ENCODE measurements at regions not wholly inside any gene's neighbourhood (a gene's known extent, or its start where the extent isn't known, plus 50 kb on each side); places are given as distances from the start of the nearest gene placed in this dataset.

GRCh38 chr12:112671564-112671963 is 120.0 kb upstream of the RPH3A start:
- Histone ChIP-seq H3K4me2 (ENCODE audit: low read length, poor library complexity, severe bottlenecking) (no peak overlapping the region), H2BK12ac (ENCODE audit: low read length in 2 of 2) (no peak overlapping the region), H3K23ac (ENCODE audit: low read length in 2 of 2) (no peak overlapping the region), H3K4me3 (ENCODE audit: insufficient read depth in 1 of 2, low read depth in 1 of 2, low read length in 2 of 2) (no peak overlapping the region), H3K14ac (ENCODE audit: low read length in 2 of 2) (no peak overlapping the region), H3K18ac (ENCODE audit: low read depth in 1 of 2, low read length in 2 of 2) (no peak overlapping the region), H2AK5ac (ENCODE audit: low read length, severe bottlenecking) (no peak overlapping the region), H3K27me3 (ENCODE audit: control insufficient read depth in 1 of 2, insufficient read depth in 1 of 2, low read length in 2 of 2) (peaks cover 18 to 29% of the 10 kb centered on the region in 2 experiments), H2BK120ac (ENCODE audit: low read depth, low read length) (no peak overlapping the region), H2BK5ac (ENCODE audit: low read depth, low read length, poor library complexity, severe bottlenecking) (no peak overlapping the region), H4K8ac (ENCODE audit: low read length) (no peak overlapping the region), H3K36me3 (ENCODE audit: control insufficient read depth in 1 of 2, insufficient read depth in 2 of 2, low read depth in 1 of 2, low read length in 2 of 2) (no peaks in the 10 kb centered on the region), H3K79me1 (replicated peaks; ENCODE audit: low read length, poor library complexity, severe bottlenecking) (no peaks in the 10 kb centered on the region), H3K9me3 (ENCODE audit: control insufficient read depth, low read length) (no peaks in the 10 kb centered on the region), H3K4me1 (ENCODE audit: control insufficient read depth, insufficient read depth, low read depth, low read length) (no peaks in the 10 kb centered on the region), H3K9ac (ENCODE audit: low read length) (no peak overlapping the region), H3K4ac (ENCODE audit: low read depth in 1 of 2, low read length in 2 of 2) (no peak overlapping the region), H2BK15ac (ENCODE audit: low read depth, poor library complexity, severe bottlenecking) (no peak overlapping the region), H4K91ac (ENCODE audit: low read length) (no peak overlapping the region), H3K27ac (ENCODE audit: low read length, poor library complexity, severe bottlenecking) (no peak overlapping the region), H2AFZ (ENCODE audit: low read depth, low read length) (no peak overlapping the region)
- WGBS = no CpG with 5 or more reads among the region's 1 CpG
- DNase-seq = no peak

GRCh38 chr12:112674539-112674938 is 117.0 kb upstream of the RPH3A start:
- Histone ChIP-seq H4K91ac (ENCODE audit: low read length) (no peak overlapping the region), H3K23ac (ENCODE audit: low read length in 2 of 2) (no peak overlapping the region), H3K79me1 (replicated peaks; ENCODE audit: low read length, poor library complexity, severe bottlenecking) (no peaks in the 10 kb centered on the region), H3K9me3 (ENCODE audit: control insufficient read depth, low read length) (no peaks in the 10 kb centered on the region), H3K4me2 (ENCODE audit: low read length, poor library complexity, severe bottlenecking) (no peak overlapping the region), H2BK15ac (ENCODE audit: low read depth, poor library complexity, severe bottlenecking) (no peak overlapping the region), H2BK5ac (ENCODE audit: low read depth, low read length, poor library complexity, severe bottlenecking) (no peak overlapping the region), H2BK12ac (ENCODE audit: low read length in 2 of 2) (no peak overlapping the region), H3K18ac (ENCODE audit: low read depth in 1 of 2, low read length in 2 of 2) (no peak overlapping the region), H3K14ac (ENCODE audit: low read length in 2 of 2) (no peak overlapping the region), H3K9ac (ENCODE audit: low read length) (no peak overlapping the region), H4K8ac (ENCODE audit: low read length) (no peak overlapping the region), H3K27me3 (ENCODE audit: control insufficient read depth in 1 of 2, insufficient read depth in 1 of 2, low read length in 2 of 2) (peaks cover 23 to 39% of the 10 kb centered on the region in 2 experiments), H3K36me3 (ENCODE audit: control insufficient read depth in 1 of 2, insufficient read depth in 2 of 2, low read depth in 1 of 2, low read length in 2 of 2) (no peaks in the 10 kb centered on the region), H3K4ac (ENCODE audit: low read depth in 1 of 2, low read length in 2 of 2) (no peak overlapping the region), H2AK5ac (ENCODE audit: low read length, severe bottlenecking) (no peak overlapping the region), H3K4me1 (ENCODE audit: control insufficient read depth, insufficient read depth, low read depth, low read length) (no peaks in the 10 kb centered on the region), H3K4me3 (ENCODE audit: insufficient read depth in 1 of 2, low read depth in 1 of 2, low read length in 2 of 2) (no peak overlapping the region), H2BK120ac (ENCODE audit: low read depth, low read length) (no peak overlapping the region), H2AFZ (ENCODE audit: low read depth, low read length) (no peak overlapping the region), H3K27ac (ENCODE audit: low read length, poor library complexity, severe bottlenecking) (no peak overlapping the region)
- WGBS = 39% methylated on average over 2 of the region's 2 CpGs
- no peak for DNase-seq

GRCh38 chr12:112676507-112676906 is 115.0 kb upstream of the RPH3A start:
- Histone ChIP-seq H2AK5ac (ENCODE audit: low read length, severe bottlenecking) (no peak overlapping the region), H3K18ac (ENCODE audit: low read depth in 1 of 2, low read length in 2 of 2) (no peak overlapping the region), H3K36me3 (ENCODE audit: control insufficient read depth in 1 of 2, insufficient read depth in 2 of 2, low read depth in 1 of 2, low read length in 2 of 2) (no peaks in the 10 kb centered on the region), H2BK12ac (ENCODE audit: low read length in 2 of 2) (no peak overlapping the region), H3K23ac (ENCODE audit: low read length in 2 of 2) (no peak overlapping the region), H3K4me2 (ENCODE audit: low read length, poor library complexity, severe bottlenecking) (no peak overlapping the region), H3K4ac (ENCODE audit: low read depth in 1 of 2, low read length in 2 of 2) (no peak overlapping the region), H3K9ac (ENCODE audit: low read length) (no peak overlapping the region), H2BK5ac (ENCODE audit: low read depth, low read length, poor library complexity, severe bottlenecking) (no peak overlapping the region), H2BK15ac (ENCODE audit: low read depth, poor library complexity, severe bottlenecking) (no peak overlapping the region), H3K14ac (ENCODE audit: low read length in 2 of 2) (no peak overlapping the region), H3K9me3 (ENCODE audit: control insufficient read depth, low read length) (no peaks in the 10 kb centered on the region), H4K91ac (ENCODE audit: low read length) (no peak overlapping the region), H3K4me1 (ENCODE audit: control insufficient read depth, insufficient read depth, low read depth, low read length) (no peaks in the 10 kb centered on the region), H3K79me1 (replicated peaks; ENCODE audit: low read length, poor library complexity, severe bottlenecking) (no peaks in the 10 kb centered on the region), H4K8ac (ENCODE audit: low read length) (no peak overlapping the region), H3K27me3 (ENCODE audit: control insufficient read depth in 1 of 2, insufficient read depth in 1 of 2, low read length in 2 of 2) (peaks cover 36 to 52% of the 10 kb centered on the region in 2 experiments), H3K4me3 (ENCODE audit: insufficient read depth in 1 of 2, low read depth in 1 of 2, low read length in 2 of 2) (no peak overlapping the region), H2BK120ac (ENCODE audit: low read depth, low read length) (no peak overlapping the region), H3K27ac (ENCODE audit: low read length, poor library complexity, severe bottlenecking) (no peak overlapping the region), H2AFZ (ENCODE audit: low read depth, low read length) (no peak overlapping the region)
- DNase-seq = no peak
- 64% methylated on average over 4 of the region's 4 CpGs for WGBS

DNA sequence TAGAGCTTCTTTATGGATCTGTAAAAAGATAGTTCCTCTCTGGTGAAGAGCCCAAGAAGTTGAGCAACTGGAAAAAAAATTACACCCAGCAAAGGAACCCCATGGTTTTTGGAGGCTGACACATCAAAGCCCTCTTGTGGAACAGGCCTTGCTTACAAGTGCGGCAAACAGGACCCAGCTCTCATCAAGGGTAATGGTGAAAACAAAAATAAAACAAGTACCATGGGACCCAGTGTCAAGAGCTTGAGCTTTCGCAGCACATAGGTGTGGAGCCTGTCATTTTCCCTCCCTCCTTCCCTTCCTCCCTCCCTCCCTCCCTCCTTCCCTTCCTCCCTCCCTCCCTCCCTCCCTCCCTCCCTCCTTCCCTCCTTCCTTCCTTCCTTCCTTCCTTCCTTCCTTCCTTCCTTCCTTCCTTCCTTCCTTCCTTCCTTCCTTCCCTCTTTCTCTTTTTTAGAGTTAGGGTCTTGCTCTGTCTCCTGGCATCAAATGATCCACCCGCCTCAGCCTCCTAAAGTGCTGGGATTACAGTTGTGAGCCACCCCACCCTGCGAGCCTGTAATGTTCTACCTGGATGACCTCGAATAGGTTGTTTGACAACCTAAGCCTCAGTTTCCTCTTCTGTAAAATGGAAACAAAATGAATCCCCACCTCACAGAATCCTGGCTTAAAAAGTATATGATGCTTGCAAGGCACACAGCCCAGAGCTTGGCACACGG is 114.3 kb upstream of the RPH3A start:
- no peaks in the 10 kb centered on the region for H3K79me1 ChIP-seq (replicated peaks; ENCODE audit: low read length, poor library complexity, severe bottlenecking)
- no peak overlapping the region for H3K27ac ChIP-seq (ENCODE audit: low read length, poor library complexity, severe bottlenecking)
- no peak overlapping the region for H3K23ac ChIP-seq (ENCODE audit: low read length in 2 of 2)
- H2BK120ac ChIP-seq (ENCODE audit: low read depth, low read length) = no peak overlapping the region
- H3K9me3 ChIP-seq (ENCODE audit: control insufficient read depth, low read length) = no peaks in the 10 kb centered on the region
- no peak overlapping the region for H2BK15ac ChIP-seq (ENCODE audit: low read depth, poor library complexity, severe bottlenecking)
- H3K9ac ChIP-seq (ENCODE audit: low read length) = no peak overlapping the region
- H3K18ac ChIP-seq (ENCODE audit: low read depth in 1 of 2, low read length in 2 of 2) = no peak overlapping the region
- H3K4me1 ChIP-seq (ENCODE audit: control insufficient read depth, insufficient read depth, low read depth, low read length) = no peaks in the 10 kb centered on the region
- no peak overlapping the region for H3K4me3 ChIP-seq (ENCODE audit: insufficient read depth in 1 of 2, low read depth in 1 of 2, low read length in 2 of 2)
- no peak overlapping the region for H4K8ac ChIP-seq (ENCODE audit: low read length)
- H3K4ac ChIP-seq (ENCODE audit: low read depth in 1 of 2, low read length in 2 of 2) = no peak overlapping the region
- no peak overlapping the region for H2BK12ac ChIP-seq (ENCODE audit: low read length in 2 of 2)
- no peak for DNase-seq
- H2BK5ac ChIP-seq (ENCODE audit: low read depth, low read length, poor library complexity, severe bottlenecking) = no peak overlapping the region
- H4K91ac ChIP-seq (ENCODE audit: low read length) = no peak overlapping the region
- peaks cover 36 to 52% of the 10 kb centered on the region in 2 experiments for H3K27me3 ChIP-seq (ENCODE audit: control insufficient read depth in 1 of 2, insufficient read depth in 1 of 2, low read length in 2 of 2)
- no peak overlapping the region for H3K4me2 ChIP-seq (ENCODE audit: low read length, poor library complexity, severe bottlenecking)
- H2AK5ac ChIP-seq (ENCODE audit: low read length, severe bottlenecking) = no peak overlapping the region
- H3K36me3 ChIP-seq (ENCODE audit: control insufficient read depth in 1 of 2, insufficient read depth in 2 of 2, low read depth in 1 of 2, low read length in 2 of 2) = no peaks in the 10 kb centered on the region
- whole genome bisulfite sequencing = 80% methylated on average over 6 of the region's 6 CpGs
- no peak overlapping the region for H3K14ac ChIP-seq (ENCODE audit: low read length in 2 of 2)
- no peak overlapping the region for H2AFZ ChIP-seq (ENCODE audit: low read depth, low read length)

Data from mesenchymal stem cell (in vitro differentiated cells and primary cell).